ENCODE measurements at regions not wholly inside any gene's neighbourhood (a gene's known extent, or its start where the extent isn't known, plus 50 kb on each side); places are given as distances from the start of the nearest gene placed in this dataset.
"Not testable (repeated sequence)": the region's sequence is repeated elsewhere in the genome, so short reads cannot be mapped to it uniquely, and the experiment has no call there.

DNA sequence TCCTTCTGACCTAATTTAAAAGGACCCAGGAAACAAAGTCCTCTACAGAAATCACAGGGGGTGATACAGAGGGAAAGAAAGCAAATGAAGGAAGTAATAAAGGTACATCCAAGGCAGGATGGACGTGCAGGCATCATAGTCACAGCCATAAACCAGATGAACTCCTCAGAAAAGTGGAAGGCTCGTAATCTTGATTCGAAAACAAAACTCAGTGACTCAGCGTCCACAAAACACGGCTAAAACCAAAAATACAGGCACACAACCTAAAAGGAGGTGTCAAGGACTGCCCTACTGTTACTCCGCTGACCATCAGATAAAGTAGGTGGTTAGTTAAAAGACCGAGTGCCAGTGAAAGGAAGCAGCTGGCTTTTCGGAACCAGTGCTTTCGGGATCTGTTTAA, 81.5 kb downstream of the TRIM69 start:
- DNase-seq: not testable (repeated sequence)

DNA sequence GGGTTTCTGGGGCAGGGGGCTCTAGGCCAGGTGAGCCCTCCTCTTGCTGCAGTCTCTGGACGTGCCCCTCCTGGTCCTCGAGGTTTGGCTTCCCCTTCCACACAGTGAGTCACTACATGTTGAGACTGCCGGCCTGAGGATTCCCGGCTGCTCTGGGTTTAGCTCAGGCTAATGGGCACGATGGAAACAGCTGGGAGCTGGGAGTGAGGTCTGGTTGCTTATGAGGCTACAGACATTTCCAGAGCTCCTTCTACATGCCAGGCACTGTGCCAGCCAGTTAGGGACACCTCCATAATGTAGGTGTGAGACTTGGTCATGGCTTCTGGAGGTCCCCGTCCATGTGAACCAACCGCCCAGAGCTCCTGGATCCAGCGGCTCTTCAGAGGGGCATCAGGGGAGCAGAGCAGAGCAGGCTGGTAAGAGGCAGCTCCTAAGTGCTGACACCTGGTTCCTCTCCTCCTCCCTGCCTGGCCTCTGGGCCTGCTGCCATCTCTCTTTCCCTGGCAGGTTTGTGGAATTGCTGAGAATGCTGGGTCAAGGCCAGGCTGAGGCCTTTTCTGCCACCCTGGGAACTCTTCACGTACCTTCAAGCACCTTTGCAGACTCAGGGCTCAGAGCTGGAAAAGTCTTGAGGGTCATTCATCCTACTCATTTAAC, 83.1 kb downstream of the TRIM69 start:
- peak; percentile 30 for DNase-seq

DNA sequence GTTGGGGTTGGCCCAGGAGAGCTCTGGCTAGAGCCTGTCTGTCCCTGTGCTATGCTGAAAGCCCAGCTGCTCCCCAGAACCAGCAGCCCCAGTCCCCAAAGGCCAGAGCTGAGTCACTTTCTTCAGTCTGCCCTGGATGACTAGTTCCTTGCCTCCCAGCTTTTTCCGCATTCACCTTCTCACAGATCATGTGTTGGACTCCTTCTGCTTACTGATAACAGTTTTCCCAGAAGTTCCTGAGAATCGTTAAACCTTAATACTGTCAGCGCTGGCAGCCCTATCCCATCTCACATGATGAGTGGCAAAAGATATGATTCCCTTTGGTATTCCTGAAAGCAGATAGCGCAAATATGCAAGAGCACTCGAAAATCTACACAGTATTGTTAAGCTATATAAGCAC, 84.2 kb downstream of the TRIM69 start:
- DNase-seq: not testable (repeated sequence)

DNA sequence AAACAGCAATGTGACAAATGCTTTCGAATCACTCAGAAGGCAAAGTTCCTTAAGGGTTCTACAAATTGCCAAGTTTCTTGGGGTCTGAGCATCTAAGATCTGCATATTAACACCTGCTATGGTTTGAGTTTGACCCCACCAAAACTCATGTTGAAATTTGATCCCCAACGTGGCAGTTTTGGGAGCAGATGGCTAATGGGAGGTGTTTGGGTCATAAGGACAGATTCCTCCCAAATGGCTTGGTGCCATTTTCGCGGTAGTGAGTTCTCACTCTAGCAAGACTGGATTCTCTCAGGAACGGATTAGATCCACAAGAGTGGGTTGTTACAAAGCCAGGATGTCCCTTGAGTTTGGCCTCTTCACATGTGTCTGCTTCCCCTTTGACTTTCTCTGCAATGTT, 84.6 kb downstream of the TRIM69 start:
- not testable (repeated sequence) for DNase-seq

DNA sequence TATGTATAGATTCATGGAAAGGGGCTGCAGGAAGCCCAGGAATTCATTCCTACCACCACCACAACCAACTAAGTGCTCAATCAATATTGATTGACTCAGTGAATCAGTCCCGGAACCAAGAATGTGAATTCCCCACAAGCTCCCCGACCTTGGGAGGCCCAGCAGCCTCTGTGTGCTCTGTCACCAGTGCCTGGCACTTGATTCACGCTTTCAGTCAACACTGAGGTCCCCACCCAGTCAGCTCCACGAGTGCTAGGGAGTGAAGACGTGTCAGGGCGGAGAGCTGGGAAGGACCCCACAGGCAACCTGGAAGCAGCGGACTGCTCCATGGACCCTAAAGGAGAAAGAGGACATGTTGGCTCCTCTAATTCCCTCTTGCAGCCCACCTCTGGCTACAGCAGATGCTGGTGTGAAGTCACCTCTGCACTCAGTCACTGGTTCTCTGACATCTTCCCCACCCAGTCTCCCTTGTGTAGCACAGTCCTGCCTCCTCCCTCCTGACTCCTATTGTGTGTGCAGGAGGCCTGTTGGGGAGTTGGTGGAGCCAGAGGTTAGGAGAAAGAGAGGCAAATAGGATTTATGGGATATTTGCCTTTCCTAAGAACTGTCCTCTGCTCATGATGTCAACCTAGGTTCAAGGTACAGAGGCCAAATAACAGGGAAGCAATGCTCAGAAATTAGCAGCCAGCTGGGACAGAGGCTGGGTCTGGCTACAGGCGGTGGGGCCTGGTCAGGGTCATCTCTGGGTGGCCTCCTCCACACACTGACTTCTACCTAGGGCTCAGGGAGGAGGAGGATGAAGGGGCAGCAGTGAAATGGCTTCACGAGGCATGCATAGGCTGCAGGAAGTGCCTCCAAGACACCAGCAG, 88.2 kb downstream of the TRIM69 start:
- DNase-seq: not testable (repeated sequence)

DNA sequence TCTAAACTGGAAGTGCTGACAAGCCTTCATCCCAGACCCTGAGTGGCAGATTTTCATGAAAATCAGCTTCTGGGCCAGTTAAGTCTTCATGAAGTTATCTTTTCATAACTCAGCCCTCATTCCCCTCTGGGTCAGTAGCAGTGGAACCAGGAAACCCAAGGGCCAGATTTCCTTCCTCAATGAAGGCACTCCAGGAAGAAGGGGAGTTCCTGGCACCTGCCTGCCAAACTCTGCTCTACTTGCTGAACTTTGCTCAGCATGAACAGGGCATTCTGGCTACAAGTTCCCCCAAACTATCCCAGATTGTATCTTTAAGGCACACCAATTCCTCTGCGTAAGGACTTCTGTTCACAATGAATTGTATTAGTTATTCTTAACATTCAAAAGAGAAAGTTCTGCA, 90.3 kb downstream of the TRIM69 start:
- not testable (repeated sequence) for DNase-seq

DNA sequence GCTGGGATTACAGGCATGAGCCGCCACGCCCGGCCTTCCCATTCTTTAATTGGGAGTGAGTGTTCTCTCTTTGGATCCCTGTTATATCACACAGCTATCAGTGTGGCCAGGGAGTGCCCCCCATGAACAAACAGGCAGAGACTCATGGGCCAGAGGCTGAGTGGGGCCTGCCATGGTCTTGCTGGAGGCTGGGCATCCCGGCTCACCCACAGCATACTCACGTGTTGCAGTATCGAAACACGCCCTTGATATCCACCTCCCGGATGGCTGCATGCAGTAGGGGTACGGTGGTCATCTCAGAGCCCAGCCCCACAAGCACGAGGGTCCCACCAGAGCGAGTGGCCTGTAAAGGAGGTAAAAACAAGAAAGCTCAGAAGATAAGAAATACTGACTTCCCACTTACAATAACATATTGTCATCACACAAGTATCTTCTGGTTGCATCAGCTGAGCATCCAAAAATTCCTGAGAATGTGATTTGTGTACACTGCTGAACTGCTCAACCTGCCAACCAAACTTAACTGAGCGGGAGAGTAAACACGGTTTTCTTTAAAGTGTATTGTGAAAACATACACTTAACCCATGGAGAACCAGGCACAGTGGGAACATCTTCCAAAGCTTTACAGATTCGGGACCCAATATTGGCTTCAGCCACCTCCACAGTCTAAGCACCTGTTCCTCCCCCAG, 92.0 kb downstream of the TRIM69 start:
- DNase-seq: not testable (repeated sequence)

DNA sequence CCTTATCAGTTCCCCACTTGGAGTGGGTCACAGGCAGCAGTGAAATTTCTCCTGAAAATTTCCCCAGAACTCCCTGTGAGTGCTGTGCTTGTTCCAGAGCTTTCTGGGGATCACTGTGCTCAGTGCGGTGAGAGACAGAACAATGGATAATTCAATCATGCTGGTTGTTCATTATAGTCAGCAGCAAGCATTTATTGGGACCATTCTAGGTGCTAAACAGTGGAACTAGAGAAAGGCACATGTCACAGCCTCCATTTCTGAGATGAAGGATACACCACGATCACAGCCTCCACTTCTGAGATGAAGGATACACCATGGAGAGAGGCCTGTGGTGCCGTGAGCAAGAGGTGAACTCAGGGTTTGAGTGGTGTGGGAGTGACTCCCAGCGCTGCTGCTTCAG, 92.8 kb downstream of the TRIM69 start:
- DNase-seq: not testable (repeated sequence)

DNA sequence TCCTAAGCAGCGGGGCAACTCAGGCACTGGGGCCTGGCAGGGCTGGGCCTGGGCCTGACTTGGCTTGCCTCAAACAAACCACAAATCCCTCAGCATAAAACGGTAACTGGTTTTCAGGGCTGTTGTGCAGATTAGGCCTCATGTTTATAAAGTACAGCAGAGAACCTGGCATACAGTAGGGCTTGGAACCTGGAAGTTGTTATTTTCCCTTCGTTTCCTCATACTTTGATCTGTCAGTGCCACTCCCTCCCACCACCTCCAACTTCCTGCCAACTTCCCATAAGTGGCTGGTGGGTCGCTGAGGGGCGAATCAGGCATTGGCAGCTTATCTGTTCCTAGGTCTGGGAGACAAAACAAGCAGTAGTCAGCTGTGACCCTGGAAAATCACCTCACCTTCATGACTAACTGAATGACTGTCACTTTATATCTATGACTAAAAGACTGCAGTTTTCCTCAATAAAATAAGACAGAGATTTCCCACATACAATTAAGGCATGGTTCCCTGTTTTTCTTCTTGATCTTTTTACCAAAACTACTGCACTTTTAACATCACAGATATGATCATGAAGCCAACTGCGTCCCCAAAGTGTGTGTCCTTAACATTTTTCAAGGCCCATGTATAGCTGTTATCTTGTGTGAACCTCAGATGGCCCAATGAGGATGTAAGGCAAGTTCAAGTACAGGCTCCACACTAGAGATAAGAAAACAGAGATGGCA, 94.5 kb downstream of the TRIM69 start:
- DNase-seq: not testable (repeated sequence)

DNA sequence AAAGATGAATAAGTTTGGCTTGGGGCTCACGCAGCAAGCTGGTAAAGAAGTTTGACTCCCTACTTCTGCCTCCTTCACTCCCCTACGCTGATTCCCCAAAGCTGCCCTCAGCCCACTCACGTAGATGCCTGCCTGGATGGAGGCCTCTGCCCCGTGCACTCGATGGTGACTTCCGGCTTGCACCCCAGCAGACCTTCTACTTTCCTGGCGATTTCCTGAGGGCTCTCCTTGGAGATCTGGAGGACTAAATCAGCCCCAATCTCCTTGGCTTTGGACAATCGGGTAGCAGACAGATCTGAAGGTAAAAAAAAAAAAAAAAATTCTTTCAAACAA, 95.0 kb downstream of the TRIM69 start:
- DNase-seq: not testable (repeated sequence)

DNA sequence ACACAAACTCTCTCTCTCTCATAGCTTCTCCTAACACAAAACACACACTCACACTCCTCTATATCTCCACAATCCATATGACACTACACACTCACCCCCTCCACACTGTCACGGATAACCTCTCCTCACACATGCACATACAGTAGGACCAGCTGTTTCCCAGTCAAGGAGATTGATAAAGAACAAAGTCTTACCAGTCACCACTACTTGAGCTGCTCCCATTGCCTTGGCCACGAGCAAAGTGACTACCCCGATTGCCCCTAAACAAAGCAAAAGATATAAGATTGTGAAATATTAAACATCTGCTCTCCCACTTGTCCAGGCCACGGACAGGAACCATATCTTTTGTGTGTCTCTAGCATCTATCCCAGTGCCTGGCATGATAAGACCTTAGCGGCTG, 95.8 kb downstream of the TRIM69 start:
- DNase-seq: not testable (repeated sequence)

DNA sequence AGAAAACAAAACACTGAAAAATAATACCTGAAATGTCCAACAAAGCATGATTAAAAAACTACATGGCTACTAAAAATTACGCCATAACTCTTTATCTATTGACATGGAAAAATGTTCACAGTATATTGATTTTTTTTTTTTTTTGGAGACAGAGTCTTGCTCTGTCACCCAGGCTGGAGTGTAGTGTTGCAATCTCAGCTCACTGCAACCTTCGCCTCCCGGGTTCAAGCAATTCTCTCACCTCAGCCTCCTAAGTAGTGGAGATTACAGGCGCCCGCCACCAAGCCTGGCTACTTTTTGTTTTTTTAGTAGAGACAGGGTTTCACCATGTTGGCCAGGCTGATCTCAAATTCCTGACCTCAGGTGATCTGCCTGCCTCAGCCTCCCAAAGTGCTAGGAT, 96.8 kb downstream of the TRIM69 start:
- not testable (repeated sequence) for DNase-seq

DNA sequence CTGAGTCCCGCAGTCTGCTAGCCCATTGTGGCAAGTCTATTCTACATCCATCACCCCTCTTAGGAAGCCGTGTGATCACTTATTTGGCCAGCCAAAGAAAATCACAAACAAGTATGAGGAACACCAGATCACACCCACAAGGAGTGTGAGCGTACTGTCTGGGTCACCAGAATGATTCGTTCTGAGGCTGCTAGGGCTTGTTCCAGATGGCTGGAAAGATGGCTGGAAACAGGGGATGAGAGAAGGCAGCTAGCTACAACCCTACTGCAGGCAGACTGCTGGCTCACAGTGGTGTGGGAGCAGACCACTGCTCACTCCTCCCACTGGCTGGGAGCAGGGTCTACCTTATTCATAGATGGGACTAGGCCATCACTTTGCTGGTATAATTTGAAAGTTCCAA, 97.4 kb downstream of the TRIM69 start:
- not testable (repeated sequence) for DNase-seq

DNA sequence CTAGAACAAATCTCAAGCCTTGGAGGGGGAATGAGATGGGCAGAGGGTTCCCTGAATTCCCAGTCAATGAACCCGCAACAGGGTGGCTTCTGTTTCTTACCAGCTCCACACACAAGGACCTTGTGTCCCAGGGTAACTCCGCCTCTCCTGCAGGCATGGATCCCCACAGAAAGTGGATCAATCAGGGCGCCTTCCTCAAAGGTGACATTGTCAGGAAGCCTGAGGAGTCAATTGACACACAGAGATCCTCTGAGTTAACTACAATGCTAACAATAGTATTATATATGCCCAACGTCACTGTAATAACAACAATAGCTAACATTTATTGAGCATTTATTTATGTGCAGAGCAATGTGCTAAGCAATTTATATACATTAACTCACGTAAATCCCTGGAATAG, 98.8 kb downstream of the TRIM69 start:
- DNase-seq: not testable (repeated sequence)

DNA sequence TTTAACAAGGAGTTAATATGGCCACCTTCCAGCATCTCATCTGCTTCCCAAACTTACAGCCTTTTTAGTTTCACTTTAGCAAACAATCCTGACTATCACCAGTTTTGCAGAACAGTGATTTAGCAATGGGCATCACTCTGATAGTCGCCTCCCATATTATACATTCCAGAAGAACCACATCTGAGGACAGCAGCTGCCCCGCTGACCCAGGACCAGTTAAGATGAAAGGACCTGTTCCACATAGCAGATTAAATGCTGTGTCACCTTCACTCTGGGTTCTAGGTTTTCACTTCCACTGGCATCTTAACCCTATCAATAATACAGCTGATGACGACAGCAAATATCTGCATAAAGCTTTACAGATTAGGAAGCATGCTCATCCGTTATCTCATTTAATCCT, 99.8 kb downstream of the TRIM69 start:
- no peak for DNase-seq

DNA sequence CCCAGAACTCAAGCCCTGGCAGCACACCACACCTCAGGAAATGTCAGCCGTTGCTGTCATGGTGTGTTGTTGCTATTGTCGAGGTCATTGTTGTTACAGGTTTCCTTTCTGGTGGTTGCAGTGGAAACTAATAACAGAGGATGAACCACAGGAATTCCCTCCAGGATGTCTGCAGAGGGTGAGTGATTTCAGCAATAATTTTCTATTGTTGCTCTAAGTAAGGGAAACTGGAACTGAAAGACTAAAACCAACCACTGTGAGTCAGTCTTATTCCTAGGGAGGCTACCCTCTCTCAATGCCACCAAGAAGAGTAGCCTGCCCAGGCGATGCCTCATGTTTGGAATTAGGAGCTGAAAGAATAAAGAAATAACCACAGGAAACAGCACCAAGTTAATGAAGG, 102.6 kb downstream of the TRIM69 start:
- not testable (repeated sequence) for DNase-seq

DNA sequence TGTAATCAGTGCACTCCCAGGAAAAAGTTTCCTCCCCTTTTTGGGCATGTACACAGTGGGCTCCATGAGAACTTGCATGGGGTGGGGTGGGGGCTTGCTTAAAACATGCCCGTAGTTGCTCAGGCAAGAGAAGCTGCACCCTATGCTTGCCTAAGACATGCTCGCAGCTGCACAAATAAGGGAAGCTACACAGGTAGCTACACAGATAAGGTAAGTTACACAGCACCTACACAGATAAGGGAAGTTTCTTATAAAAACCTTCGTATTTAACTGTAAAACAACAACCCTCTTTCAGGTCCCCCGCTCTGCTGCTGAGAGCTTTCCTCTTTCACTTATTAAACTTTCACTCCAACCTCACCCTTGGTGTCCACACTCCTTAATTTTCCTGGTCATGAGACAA, 105.4 kb downstream of the TRIM69 start:
- DNase-seq: not testable (repeated sequence)

DNA sequence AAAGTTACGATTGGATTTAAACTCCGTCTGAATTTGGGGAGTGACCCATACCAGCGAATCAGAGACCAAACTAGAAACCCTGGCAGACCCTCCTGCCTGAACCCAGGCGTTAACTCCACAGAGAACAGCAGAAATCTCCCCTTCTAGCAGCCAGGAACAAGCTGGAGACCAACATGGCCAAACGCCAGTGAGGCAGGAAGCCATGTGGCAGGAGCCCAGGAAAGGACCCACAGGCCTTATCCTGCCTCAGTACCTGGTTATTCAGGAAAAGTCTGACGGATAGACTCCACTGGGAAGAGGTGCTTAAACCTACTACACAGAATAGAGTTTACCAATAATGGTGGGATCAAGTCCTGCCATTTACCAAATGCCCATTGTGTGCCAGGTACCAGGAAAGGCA, 106.6 kb downstream of the TRIM69 start:
- not testable (repeated sequence) for DNase-seq

DNA sequence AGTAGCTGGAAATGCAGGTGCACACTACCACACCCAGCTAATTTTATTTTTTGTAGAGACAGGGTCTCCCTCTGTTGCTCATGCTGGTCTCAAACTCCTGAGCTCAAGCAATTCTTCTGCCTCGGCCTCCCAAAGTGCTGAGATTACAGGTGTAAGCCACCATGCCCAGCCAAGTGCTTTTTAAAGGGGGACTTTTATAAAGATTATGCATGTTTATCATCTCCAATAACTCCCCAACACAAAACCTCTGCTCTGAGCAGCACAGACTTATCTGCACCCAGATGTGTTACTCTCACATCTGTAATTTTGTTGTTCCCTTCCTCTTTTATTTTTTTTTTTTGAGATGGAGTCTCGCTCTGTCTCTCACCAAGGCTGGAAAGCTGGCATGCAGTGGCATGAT, 108.6 kb downstream of the TRIM69 start:
- DNase-seq: not testable (repeated sequence)

DNA sequence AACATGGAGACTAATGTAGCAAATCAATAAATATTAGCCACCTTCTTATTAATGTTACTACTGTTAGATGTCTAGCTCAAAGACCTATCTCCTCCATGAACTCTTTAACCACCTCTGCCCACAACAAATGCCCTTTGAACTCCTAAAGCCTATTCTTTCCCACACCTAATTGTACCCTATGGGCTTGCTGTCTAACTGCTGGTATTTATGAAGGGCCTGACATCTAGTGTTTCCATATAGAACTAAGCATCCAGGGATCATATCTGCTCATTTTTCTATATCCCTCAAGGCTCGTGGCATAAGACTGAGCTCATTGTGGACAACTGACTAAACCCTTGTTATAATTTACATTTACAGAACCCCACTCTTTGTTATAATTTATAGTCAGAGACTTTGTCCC, 109.8 kb downstream of the TRIM69 start:
- DNase-seq: not testable (repeated sequence)

DNA sequence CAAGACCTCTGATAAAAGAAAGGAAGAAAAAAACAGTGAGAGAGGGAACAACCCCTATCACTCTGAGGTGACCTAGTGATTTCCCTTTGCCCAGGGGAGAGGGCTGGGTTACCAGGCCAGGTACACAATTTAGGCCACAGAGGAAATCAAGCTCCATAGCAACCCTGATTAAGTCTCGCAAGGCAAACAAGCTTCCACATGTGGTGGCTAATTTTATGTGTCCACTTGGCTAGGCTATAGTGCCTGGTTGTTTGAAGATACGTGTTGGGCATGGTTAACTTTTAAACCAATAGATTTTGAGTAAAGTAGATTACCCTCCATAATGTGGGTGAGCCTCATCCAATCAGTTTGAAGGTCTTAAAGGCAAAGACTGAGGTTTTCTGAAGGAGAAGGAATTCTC, 108.9 kb upstream of the TERB2 start:
- DNase-seq: not testable (repeated sequence)

DNA sequence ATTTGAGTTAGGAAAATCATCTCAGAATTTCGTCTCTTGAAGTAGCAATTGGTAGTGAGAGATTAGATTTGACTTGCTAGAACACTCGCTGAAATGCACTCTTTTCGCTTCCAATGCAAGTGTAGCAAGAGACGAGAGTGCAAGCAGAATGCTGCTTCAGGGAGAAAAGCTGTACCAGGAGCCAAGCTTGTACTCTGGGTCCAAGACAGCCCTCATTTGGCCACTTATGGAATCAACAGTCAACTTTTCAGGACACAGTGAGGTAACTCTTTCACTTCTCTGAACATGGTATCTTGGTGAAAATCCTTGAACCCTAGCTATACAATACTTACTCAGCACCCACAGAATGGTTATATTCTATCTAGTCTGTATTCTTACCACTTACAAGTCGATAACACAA, 107.6 kb upstream of the TERB2 start:
- not testable (repeated sequence) for DNase-seq

All from NCI-H2029 (cell line).